ENCODE measurements at regions not wholly inside any gene's neighbourhood (a gene's known extent, or its start where the extent isn't known, plus 50 kb on each side); places are given as distances from the start of the nearest gene placed in this dataset.
"Not testable (repeated sequence)": the region's sequence is repeated elsewhere in the genome, so short reads cannot be mapped to it uniquely, and the experiment has no call there.

DNA sequence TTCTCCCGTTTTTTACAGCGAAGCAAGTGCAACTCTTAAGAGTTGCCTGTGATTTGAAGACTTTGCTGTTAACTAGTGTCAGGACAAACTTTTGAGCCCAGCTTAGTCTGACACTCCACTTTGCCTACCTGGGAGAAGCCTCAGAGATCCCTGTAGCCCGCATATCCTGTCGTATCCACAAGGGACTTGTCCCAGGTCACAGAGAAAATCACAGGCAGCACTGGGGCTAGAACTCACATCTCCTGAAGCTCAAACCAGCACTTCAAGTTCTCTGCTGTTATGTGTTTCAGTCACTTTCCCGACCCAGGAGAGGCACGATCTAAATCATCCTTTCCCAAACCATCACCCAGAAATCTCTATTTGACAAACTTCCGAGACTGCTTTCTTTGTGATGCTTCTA, 584.5 kb downstream of the ACTL7B start:
- Mint-ChIP-seq H3K9me3 (peaks cover 8% of the 10 kb centered on the region), H3K4me3 (no peak overlapping the region), H3K27me3 (no peaks in the 10 kb centered on the region), H3K4me1 (no peaks in the 10 kb centered on the region), H3K27ac (no peak overlapping the region), H3K36me3 (ENCODE audit: low read depth) (no peaks in the 10 kb centered on the region)
- ATAC-seq (replicated peaks) = no peak

GRCh38 chr9:108270561-108270960, 585.2 kb downstream of the ACTL7B start:
- Mint-ChIP-seq H3K36me3 (ENCODE audit: low read depth) (no peaks in the 10 kb centered on the region), H3K27ac (no peak overlapping the region)
- no peak for ATAC-seq (replicated peaks)

GRCh38 chr9:108270051-108270450, 585.7 kb downstream of the ACTL7B start:
- H3K36me3 Mint-ChIP-seq (ENCODE audit: low read depth) = no peaks in the 10 kb centered on the region
- H3K9me3 Mint-ChIP-seq = peaks cover 8% of the 10 kb centered on the region
- no peak for ATAC-seq (replicated peaks)
- H3K27ac Mint-ChIP-seq = no peak overlapping the region
- H3K4me3 Mint-ChIP-seq = no peak overlapping the region
- no peaks in the 10 kb centered on the region for H3K4me1 Mint-ChIP-seq
- no peaks in the 10 kb centered on the region for H3K27me3 Mint-ChIP-seq

More at GRCh38 chr9:108270561-108270960, 585.2 kb downstream of the ACTL7B start:
- Mint-ChIP-seq H3K27me3 (no peaks in the 10 kb centered on the region), H3K9me3 (peaks cover 8% of the 10 kb centered on the region), H3K4me3 (no peak overlapping the region), H3K4me1 (no peaks in the 10 kb centered on the region)

- Mint-ChIP-seq H3K27ac (no peak overlapping the region), H3K9me3 (peaks cover 4% of the 10 kb centered on the region), H3K4me1 (no peaks in the 10 kb centered on the region), H3K36me3 (ENCODE audit: low read depth) (no peaks in the 10 kb centered on the region), H3K27me3 (no peaks in the 10 kb centered on the region), H3K4me3 (no peak overlapping the region)
- ATAC-seq (replicated peaks) = no peak
Measured at GRCh38 chr9:108269371-108269770, 586.4 kb downstream of the ACTL7B start.

- Mint-ChIP-seq H3K27me3 (no peaks in the 10 kb centered on the region), H3K27ac (no peak overlapping the region), H3K4me3 (no peak overlapping the region), H3K36me3 (ENCODE audit: low read depth) (no peaks in the 10 kb centered on the region), H3K4me1 (no peaks in the 10 kb centered on the region), H3K9me3 (peaks cover 7% of the 10 kb centered on the region)
- ATAC-seq (replicated peaks) = no peak
Measured at GRCh38 chr9:108265065-108265464, 590.7 kb downstream of the ACTL7B start.

GRCh38 chr9:108264093-108264492, 591.7 kb downstream of the ACTL7B start:
- Mint-ChIP-seq H3K36me3 (ENCODE audit: low read depth) (no peaks in the 10 kb centered on the region), H3K27me3 (no peaks in the 10 kb centered on the region), H3K9me3 (peaks cover 7% of the 10 kb centered on the region), H3K27ac (no peak overlapping the region), H3K4me1 (no peaks in the 10 kb centered on the region), H3K4me3 (no peak overlapping the region)
- ATAC-seq (replicated peaks) = no peak

DNA sequence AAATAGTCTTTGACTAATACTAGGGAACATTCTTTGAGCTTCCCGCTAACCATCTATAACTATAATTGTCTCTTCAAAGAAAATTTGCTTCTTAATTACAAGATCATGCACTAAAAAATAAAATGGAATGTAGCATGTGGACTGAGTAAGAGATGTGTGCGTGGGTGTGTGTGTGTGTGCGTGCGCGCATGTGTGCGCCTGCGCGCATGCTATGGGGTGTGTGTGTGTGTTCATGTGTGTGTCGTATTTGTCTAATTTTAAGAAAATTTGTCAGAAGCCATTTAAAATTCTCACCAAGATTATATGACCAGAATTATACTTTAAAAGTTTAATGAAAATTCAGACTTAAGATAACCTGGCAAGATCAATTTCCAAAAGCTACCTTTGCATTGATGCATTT, 593.0 kb downstream of the ACTL7B start:
- no peaks in the 10 kb centered on the region for H3K4me1 Mint-ChIP-seq

GRCh38 chr9:108259917-108260675, 595.7 kb downstream of the ACTL7B start:
- peaks cover 4% of the 10 kb centered on the region for H3K9me3 Mint-ChIP-seq
- no peak overlapping the region for H3K4me3 Mint-ChIP-seq
- no peak overlapping the region for H3K27ac Mint-ChIP-seq
- H3K27me3 Mint-ChIP-seq = no peaks in the 10 kb centered on the region
- no peaks in the 10 kb centered on the region for H3K4me1 Mint-ChIP-seq
- no peaks in the 10 kb centered on the region for H3K36me3 Mint-ChIP-seq (ENCODE audit: low read depth)
- no peak for ATAC-seq (replicated peaks)

More for the DNA sequence above, 593.0 kb downstream of the ACTL7B start:
- Mint-ChIP-seq H3K4me3 (no peak overlapping the region), H3K36me3 (ENCODE audit: low read depth) (no peaks in the 10 kb centered on the region), H3K27ac (no peak overlapping the region), H3K27me3 (no peaks in the 10 kb centered on the region), H3K9me3 (peaks cover 4% of the 10 kb centered on the region)
- ATAC-seq (replicated peaks) = no peak

- no peaks in the 10 kb centered on the region for H3K36me3 Mint-ChIP-seq (ENCODE audit: low read depth)
- no peak for ATAC-seq (replicated peaks)
- no peak overlapping the region for H3K27ac Mint-ChIP-seq
- H3K27me3 Mint-ChIP-seq = no peaks in the 10 kb centered on the region
- H3K4me1 Mint-ChIP-seq = no peaks in the 10 kb centered on the region
- H3K9me3 Mint-ChIP-seq = peaks cover 4% of the 10 kb centered on the region
- no peak overlapping the region for H3K4me3 Mint-ChIP-seq
Measured at GRCh38 chr9:108258640-108259039, 597.1 kb downstream of the ACTL7B start.

- Mint-ChIP-seq H3K4me1 (no peaks in the 10 kb centered on the region), H3K36me3 (ENCODE audit: low read depth) (no peaks in the 10 kb centered on the region), H3K27ac (no peak overlapping the region), H3K9me3 (no peaks in the 10 kb centered on the region), H3K4me3 (no peak overlapping the region), H3K27me3 (no peaks in the 10 kb centered on the region)
- ATAC-seq (replicated peaks) = no peak
Measured at GRCh38 chr9:108257382-108257781, 598.4 kb downstream of the ACTL7B start.

DNA sequence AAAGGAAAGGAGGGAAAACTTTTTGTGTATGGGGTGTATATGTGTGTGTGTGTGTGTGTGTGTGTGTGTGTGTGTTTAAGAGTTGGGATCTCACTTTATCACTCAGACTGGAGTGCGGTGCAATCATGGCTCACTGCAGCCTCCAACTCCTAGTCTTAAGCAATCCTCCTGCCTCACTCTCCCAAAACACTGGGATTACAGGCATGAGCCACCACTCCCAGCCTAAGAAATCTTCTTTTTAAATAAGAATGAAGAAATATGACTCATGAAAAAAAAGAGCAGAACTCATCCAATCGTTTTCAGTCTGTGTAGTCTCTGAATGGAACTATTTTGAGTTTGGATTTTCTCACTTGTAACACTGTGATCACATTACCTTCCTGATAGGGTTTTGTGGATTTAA, 601.5 kb downstream of the ACTL7B start:
- ATAC-seq (replicated peaks) = no peak
- Mint-ChIP-seq H3K27ac (no peak overlapping the region), H3K4me3 (no peak overlapping the region), H3K27me3 (no peaks in the 10 kb centered on the region), H3K36me3 (ENCODE audit: low read depth) (no peaks in the 10 kb centered on the region), H3K9me3 (peaks cover 3% of the 10 kb centered on the region), H3K4me1 (no peaks in the 10 kb centered on the region)

DNA sequence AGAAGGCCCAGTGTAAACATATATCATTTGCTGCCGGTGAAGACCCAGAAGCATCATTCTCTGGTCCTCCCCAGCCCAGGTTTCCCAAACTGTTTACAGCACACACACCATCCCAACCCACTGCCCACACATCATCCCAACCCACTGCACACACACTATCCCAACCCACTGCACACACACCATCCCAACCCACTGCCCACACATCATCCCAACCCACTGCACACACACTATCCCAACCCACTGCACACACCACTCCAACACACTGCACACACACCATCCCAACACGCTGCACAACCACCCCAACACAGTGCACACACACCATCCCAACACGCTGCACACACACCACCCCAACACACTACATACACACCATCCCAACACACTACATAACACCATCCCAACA, 608.4 kb downstream of the ACTL7B start:
- not testable (repeated sequence) for H3K9me3 Mint-ChIP-seq; H3K27ac Mint-ChIP-seq; H3K4me1 Mint-ChIP-seq; ATAC-seq (replicated peaks); H3K27me3 Mint-ChIP-seq; H3K4me3 Mint-ChIP-seq; H3K36me3 Mint-ChIP-seq (ENCODE audit: low read depth)

DNA sequence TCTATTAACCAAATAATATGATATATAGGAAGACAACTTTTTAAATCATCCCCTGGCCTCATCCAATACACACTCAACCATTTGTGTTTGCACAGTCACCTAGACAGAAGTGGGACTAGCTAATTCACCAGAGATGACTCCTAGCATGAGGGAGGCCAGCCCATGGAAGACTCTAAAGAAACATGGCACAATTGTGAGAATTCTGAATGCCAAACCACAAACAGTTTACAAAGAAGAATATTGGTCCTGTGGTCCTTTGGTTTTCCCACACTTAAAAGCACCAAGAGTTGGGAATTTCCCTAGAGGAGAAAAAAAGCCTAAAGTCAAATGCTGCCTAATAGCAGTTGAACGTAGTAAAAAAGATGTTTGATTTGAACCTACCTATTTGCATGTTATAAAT, 609.9 kb downstream of the ACTL7B start:
- no peak for ATAC-seq (replicated peaks)
- no peaks in the 10 kb centered on the region for H3K36me3 Mint-ChIP-seq (ENCODE audit: low read depth)
- no peaks in the 10 kb centered on the region for H3K4me1 Mint-ChIP-seq
- H3K27me3 Mint-ChIP-seq = no peaks in the 10 kb centered on the region
- H3K4me3 Mint-ChIP-seq = no peak overlapping the region
- peaks cover 3% of the 10 kb centered on the region for H3K9me3 Mint-ChIP-seq
- no peak overlapping the region for H3K27ac Mint-ChIP-seq

- H3K4me3 Mint-ChIP-seq = no peak overlapping the region
- H3K9me3 Mint-ChIP-seq = peaks cover 3% of the 10 kb centered on the region
- H3K36me3 Mint-ChIP-seq (ENCODE audit: low read depth) = no peaks in the 10 kb centered on the region
- H3K4me1 Mint-ChIP-seq = no peaks in the 10 kb centered on the region
- ATAC-seq (replicated peaks) = no peak
- H3K27me3 Mint-ChIP-seq = no peaks in the 10 kb centered on the region
- no peak overlapping the region for H3K27ac Mint-ChIP-seq
Measured at GRCh38 chr9:108245331-108245730, 610.5 kb downstream of the ACTL7B start.

DNA sequence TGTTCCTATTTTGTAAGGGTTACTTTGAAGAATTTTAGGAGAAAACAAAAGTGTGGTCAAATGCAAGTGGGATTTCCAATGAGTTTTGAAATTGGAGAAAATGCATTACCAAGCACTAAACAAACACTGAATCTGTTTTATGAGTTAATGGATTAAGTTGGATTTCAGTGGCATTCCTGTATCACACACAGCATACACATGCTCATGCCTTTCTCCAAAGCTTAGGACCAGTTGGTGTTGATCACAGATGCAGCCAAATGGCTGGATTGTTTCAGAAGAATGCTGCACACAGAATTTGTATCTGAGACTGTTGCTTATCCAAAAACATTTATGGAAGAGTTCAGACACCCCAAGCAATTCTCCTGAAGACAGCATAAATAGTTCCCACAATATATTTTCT, 611.1 kb downstream of the ACTL7B start:
- ATAC-seq (replicated peaks) = no peak
- Mint-ChIP-seq H3K27ac (no peak overlapping the region), H3K36me3 (ENCODE audit: low read depth) (no peaks in the 10 kb centered on the region), H3K4me1 (no peaks in the 10 kb centered on the region), H3K9me3 (no peaks in the 10 kb centered on the region), H3K4me3 (no peak overlapping the region), H3K27me3 (no peaks in the 10 kb centered on the region)
